RCC 7860 (cell line): ENCODE measurements at regions not wholly inside any gene's neighbourhood (a gene's known extent, or its start where the extent isn't known, plus 50 kb on each side); places are given as distances from the start of the nearest gene placed in this dataset.

ENCODE experiments used
- DNase-seq: peaks from one replicate; pipeline ENCODE4 v3.0.0-alpha.2; 2015; ENCODE audit warnings: low spot score
- FAIRE-seq: peaks from 2 replicates; lab custom pipeline; 2012; peaks lifted over from hg19 to GRCh38; lab: Jason Lieb, UNC

GRCh38 chr11:98834776-98835175 is 186.0 kb upstream of the CNTN5 start:
- DNase-seq, result no peak
- FAIRE-seq, result no peak

- no peak for DNase-seq
- FAIRE-seq, result no peak
Observed at GRCh38 chr11:98835335-98835734, 185.4 kb upstream of the CNTN5 start.

- FAIRE-seq (no peak), DNase-seq (no peak)
Observed at GRCh38 chr11:98836156-98836555, 184.6 kb upstream of the CNTN5 start.

DNA sequence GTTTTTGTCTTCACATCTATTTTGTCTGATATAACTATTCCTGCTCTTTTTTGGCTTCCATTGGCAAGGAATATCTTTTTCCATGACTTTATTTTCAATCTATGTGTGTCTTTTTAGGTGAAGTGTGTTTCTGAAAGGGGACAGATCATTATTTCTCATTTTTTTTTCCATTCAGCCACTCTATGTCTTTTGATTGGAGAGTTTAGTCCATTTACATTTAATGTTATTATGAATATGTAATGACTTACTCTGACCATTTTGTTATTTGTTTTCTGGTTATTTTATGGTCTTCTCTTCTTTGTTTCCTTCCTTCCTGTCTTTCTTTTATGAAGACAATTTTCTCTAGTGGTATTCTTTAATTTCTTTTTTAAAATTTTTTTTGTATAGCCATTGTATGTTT is 178.6 kb upstream of the CNTN5 start:
- no peak for FAIRE-seq
- DNase-seq, result no peak

GRCh38 chr11:98862169-98862568 is 158.6 kb upstream of the CNTN5 start:
- FAIRE-seq, result no peak
- no peak for DNase-seq

GRCh38 chr11:98871690-98872089 is 149.1 kb upstream of the CNTN5 start:
- DNase-seq, result no peak
- no peak for FAIRE-seq

DNA sequence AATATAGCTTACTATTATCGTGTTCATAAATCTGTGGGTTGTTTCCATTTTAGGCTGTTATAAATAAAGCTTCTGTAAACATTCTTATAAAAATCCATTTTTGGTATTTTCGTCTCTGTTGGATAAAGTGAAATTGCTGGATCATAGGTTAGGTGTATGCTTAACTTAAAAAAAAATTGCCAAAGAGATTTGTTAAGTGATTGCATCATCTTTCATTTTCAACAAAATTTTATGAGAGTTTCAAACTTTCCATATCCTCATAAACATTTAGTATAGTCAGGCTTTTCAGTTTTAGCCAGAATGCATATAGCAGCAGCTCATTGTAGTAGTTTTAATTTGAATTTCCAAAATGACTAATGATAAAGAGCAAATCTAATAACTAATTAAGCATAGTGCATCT is 146.7 kb upstream of the CNTN5 start:
- no peak for FAIRE-seq
- DNase-seq, result no peak

GRCh38 chr11:98895936-98896335 is 124.8 kb upstream of the CNTN5 start:
- DNase-seq (no peak), FAIRE-seq (no peak)

DNA sequence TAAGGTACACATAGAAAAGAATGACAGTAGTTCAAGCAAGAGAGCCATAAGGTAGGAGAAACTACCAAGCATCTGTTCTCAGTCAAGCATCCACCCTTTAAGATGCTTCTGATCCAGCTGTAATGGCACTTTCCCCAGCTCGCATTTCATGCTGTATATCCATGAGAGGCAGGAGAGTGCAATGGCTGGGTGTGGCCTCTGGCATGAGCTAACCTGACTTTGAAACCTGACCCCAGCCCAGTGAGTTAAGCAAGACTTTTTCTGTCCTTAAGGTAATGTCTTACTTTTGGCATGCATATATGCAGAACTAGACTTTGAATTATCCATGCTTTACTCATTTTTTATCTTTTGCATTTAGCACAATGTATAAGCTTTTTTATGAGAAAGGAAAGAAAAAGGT is 79.8 kb upstream of the CNTN5 start:
- DNase-seq (no peak), FAIRE-seq (no peak)

DNA sequence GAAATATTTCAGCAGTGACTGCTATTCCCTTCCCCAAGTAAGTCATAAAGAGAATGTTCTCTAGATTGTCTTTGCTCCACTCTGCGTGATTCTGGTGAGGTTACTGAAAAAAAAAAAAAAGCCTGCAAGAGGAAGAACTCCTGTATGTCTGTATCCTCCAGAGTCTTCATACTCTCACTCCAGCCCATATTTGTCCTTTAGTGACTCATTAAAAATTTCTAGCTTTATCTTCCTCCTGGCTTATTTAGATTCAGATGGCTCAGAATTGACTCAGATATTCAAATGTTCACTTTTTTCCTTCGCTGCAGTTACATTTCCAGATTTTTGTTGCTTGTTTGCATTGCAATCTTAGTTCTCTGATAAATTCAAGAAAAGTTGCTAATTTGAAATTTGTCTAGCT is 76.3 kb upstream of the CNTN5 start:
- no peak for DNase-seq

GRCh38 chr11:98952107-98952506 is 68.6 kb upstream of the CNTN5 start:
- no peak for DNase-seq
- no peak for FAIRE-seq

More for the DNA sequence above, 76.3 kb upstream of the CNTN5 start:
- FAIRE-seq, result no peak

DNA sequence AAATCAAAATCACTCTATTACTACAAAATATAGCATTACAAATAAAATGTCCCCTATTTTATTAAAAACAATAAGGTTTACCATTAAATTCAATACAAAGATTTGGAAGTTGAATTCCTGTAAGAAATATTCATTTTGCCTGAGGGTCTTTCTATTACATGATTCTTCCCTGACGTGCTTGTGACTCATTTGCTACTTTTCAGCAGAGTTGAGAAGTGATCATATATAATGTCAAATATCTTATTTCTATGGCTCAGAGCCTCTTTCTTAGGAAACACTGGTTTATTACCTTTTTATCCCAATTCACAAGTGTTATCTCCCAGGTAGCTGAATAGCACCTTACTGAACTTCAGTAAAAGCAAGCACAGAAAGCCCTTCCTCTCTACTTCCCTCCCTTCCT is 65.2 kb upstream of the CNTN5 start:
- no peak for FAIRE-seq

GRCh38 chr11:98964146-98964545 is 56.6 kb upstream of the CNTN5 start:
- no peak for DNase-seq
- no peak for FAIRE-seq

More for the DNA sequence above, 65.2 kb upstream of the CNTN5 start:
- no peak for DNase-seq

- no peak for DNase-seq
- FAIRE-seq, result no peak
Observed at GRCh38 chr11:98965358-98965757, 55.4 kb upstream of the CNTN5 start.

DNA sequence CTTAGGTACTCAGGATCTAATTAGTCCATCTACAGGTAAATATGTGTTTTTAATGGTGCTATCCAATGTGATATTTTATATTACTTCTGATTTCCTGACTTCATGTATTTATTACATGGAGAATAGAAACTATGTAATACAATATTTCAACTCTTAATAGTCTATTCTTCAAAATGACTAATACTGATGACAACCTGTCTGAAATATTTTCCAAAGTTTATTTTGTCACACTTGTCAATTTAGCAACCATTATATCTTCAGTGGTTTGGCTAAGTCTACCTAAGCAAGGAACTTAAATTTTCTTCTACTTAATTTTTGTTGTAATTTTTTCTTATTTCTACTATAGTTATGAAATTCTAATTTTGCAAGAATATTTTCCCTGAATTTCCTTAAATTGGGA is 55.0 kb upstream of the CNTN5 start:
- DNase-seq (no peak), FAIRE-seq (no peak)

DNA sequence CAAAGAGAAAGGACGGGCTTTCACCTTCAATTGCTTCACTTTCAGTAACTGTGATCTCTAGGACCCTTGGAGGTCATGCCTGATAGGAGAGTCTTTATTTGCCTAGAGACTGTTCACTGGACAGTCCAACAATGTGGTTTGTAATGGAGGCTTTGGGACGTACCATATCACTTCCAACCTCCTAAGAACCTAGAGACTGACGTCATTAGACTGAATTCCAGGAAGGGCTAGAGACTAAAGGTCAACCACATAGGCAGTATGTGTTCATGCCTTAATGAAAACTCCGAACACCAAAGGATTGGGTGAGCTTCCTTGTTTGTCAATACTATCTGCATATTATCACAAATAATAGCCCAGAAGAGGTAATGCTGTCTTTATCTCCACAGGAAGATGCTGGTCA is 53.7 kb upstream of the CNTN5 start:
- no peak for DNase-seq
- FAIRE-seq, result no peak
